Naive B cell (primary cell): ENCODE measurements at regions not wholly inside any gene's neighbourhood (a gene's known extent, or its start where the extent isn't known, plus 50 kb on each side); places are given as distances from the start of the nearest gene placed in this dataset.

ENCODE experiments used
- ATAC-seq, 2 donors: fragments of 150-1000 bp; cut with Tn5 transposase; 2 replicates each; pipeline ENCODE4 v1.10.0; 2021; ENCODE audit warnings: low read depth in 2 of 2, mild to moderate bottlenecking in 2 of 2, moderate library complexity in 2 of 2
- DNase-seq: peaks from one replicate; pipeline ENCODE4 v3.0.0; 2022
- H3K27ac Mint-ChIP-seq, 6 donors: one replicate each; pipeline ENCODE4 v1.8.0; 2020 to 2022; ENCODE audit warnings: mild to moderate bottlenecking in 6 of 6, mixed read lengths in 6 of 6, moderate library complexity in 5 of 6, inconsistent platforms in 2 of 6
- H3K27me3 Mint-ChIP-seq, 3 donors: one replicate each; pipeline ENCODE4 v1.8.0; 2021 to 2022; ENCODE audit warnings: mixed read lengths in 3 of 3, mild to moderate bottlenecking in 1 of 3
- H3K36me3 Mint-ChIP-seq, 2 donors: one replicate each; pipeline ENCODE4 v1.8.0; 2020 to 2022; ENCODE audit warnings: mixed read lengths in 2 of 2, inconsistent platforms in 1 of 2, mild to moderate bottlenecking in 1 of 2
- H3K4me1 Mint-ChIP-seq, 3 donors: one replicate each; pipeline ENCODE4 v1.8.0; 2020 to 2022; ENCODE audit warnings: mixed read lengths in 3 of 3, inconsistent platforms in 1 of 3, mild to moderate bottlenecking in 1 of 3, moderate library complexity in 1 of 3
- H3K4me3 Mint-ChIP-seq, 8 donors: one replicate each; pipeline ENCODE4 v1.8.0; 2020 to 2022; ENCODE audit warnings: mild to moderate bottlenecking in 8 of 8, mixed read lengths in 8 of 8, moderate library complexity in 8 of 8, inconsistent platforms in 2 of 8
- H3K9me3 Mint-ChIP-seq, 7 donors: one replicate each; pipeline ENCODE4 v1.8.0; 2020 to 2022; ENCODE audit warnings: mixed read lengths in 7 of 7, mild to moderate bottlenecking in 5 of 7, inconsistent platforms in 2 of 7, moderate library complexity in 1 of 7

DNA sequence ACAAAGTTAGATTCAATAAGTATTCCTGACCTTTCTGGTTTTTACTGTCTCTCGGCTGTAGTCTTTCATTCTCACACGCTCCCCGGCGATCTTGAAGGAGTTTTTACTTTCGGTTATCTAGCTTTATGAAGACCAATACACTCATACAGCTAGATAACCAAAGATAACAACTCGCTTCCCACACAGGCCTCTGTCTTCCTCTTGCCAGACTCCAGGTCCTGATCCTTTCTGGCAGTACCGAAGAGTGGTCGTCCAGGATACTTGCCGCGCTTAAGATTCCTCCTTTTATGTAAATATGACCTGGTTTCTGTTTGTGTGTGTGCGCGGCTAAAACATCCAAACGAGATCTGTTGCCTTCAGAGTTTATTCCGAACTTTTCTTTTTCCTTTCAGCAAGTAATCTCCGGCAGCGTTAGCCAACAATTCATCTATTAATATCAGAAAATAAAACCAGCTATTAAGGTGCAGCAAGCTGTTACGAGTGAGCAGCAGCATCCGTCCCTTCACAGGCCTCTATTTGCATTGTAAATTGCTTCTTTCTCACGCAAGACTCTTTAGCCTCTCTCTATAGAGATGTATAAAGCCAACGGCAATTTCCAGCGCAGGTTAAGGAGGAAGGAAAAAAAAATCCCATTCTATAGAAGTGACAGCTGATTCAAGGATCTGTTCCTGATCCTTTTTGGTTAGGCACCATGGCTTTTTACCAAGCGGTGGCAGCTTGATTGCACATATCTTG is 216.1 kb downstream of the MEF2C start:
- Mint-ChIP-seq H3K27ac (peak overlapping the region in 4 of 6 donors; percentile 4 to 83 (median 16)), H3K4me1 (peaks cover 13 to 29% (median 18%) of the 10 kb centered on the region in 3 donors), H3K36me3 (peaks cover 8 to 17% of the 10 kb centered on the region in 2 donors), H3K9me3 (peaks cover 0 to 62% (median 24%) of the 10 kb centered on the region in 7 donors), H3K27me3 (peaks cover 78 to 81% (median 80%) of the 10 kb centered on the region in 3 donors), H3K4me3 (peak overlapping the region; percentile 84 to 93 (median 84))
- ATAC-seq (peak; percentile 51 to 55), DNase-seq (no peak)

DNA sequence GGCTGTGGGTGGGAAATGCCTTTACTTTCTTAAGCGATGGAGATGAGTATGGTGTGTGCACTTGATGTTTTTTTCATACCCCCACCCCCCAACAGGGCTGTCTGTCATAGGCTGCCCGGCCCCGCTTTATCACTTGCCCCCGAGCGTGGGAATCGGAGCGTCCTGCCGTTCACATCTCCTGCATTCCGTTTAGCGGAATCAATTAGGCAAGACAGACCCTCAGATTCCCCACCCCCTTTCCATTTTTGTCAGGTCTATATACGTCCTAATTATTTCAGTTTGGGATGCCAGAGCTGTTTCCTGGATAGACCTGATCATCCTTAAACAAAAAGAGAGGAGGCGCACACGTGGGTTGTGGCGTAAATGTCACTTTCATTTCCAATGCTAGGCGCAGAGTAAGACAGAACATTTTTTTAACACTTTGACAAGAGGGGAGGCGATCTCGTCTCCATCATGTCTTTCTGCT is 217.2 kb downstream of the MEF2C start:
- Mint-ChIP-seq H3K27me3 (peaks cover 81 to 83% (median 83%) of the 10 kb centered on the region in 3 donors), H3K4me3 (peak overlapping the region in 5 of 8 donors; percentile 13 to 85 (median 84)), H3K36me3 (peaks cover 12 to 17% of the 10 kb centered on the region in 2 donors), H3K27ac (peak overlapping the region in 3 of 6 donors; percentile 47 to 70 (median 61)), H3K9me3 (peaks cover 0 to 67% (median 26%) of the 10 kb centered on the region in 7 donors), H3K4me1 (peaks cover 18 to 34% (median 25%) of the 10 kb centered on the region in 3 donors)
- ATAC-seq: no peak
- no peak for DNase-seq

DNA sequence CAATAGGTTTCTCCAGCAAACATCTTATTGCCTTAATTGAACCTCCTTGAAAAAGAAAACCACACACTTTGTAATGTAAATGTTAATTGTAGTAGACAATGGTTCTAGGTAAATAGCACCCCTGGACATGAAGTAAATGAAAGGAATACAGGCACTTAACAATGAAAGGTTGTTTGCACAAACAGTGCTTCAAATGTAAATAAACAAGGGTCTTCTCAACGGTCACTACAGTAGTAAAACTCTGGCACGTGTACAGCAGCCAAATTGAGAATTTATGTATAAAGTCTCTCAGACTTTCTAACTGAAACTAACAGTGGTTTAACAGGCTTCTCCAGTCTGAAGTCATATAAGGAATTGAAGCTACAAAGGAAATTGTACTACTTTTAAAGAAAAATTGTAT is 218.3 kb downstream of the MEF2C start:
- Mint-ChIP-seq H3K27me3 (peaks cover 72 to 81% (median 78%) of the 10 kb centered on the region in 3 donors), H3K4me3 (peak overlapping the region in 1 of 8 donors; percentile 85), H3K36me3 (peaks cover 12 to 17% of the 10 kb centered on the region in 2 donors), H3K4me1 (peaks cover 23 to 41% (median 30%) of the 10 kb centered on the region in 3 donors), H3K9me3 (peaks cover 0 to 73% (median 29%) of the 10 kb centered on the region in 7 donors), H3K27ac (no peak overlapping the region)
- DNase-seq (no peak), ATAC-seq (no peak)

DNA sequence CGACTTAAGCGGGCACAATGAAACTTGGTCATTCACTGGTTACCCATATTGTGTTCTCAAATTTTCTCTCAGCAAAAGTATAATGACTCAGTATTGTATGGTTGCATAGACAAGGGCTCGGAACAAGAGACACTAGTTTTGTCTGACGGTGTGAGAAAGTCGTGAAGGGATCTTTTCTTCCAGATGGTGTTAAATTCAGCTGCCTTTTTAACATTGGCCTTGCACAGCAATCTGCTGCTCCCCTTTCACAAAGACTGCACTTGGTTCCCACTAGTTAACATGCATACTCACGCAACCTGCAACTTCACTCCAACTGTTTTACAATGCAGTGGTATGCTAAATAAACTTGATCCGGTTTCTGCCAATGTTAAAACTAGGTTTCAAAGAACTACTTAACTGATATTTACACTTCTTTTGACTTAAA is 219.2 kb downstream of the MEF2C start:
- H3K27ac Mint-ChIP-seq: peak overlapping the region in 3 of 6 donors; percentile 51 to 86 (median 79)

DNA sequence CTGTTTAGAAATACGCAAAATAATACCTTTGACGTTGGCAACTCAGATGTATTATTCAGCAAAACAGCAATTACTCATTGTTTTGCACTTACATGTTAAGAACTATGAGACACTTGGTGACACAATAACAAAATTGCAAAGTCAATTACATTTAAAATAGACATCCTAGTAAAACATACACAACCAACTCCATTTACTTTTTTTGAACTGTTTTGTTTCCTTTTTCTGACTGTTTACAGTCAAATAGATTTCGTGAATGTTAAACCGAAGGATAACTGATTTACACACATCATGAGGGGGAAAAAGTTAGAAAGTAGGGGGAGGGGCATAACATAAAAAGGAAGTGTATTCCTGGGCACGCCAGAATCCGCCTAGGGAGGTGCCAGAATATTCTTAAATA is 220.1 kb downstream of the MEF2C start:
- DNase-seq: no peak
- Mint-ChIP-seq H3K27me3 (peaks cover 63 to 73% (median 73%) of the 10 kb centered on the region in 3 donors), H3K27ac (peak overlapping the region in 2 of 6 donors; percentile 74 to 91), H3K4me3 (peak overlapping the region in 1 of 8 donors; percentile 56), H3K4me1 (peaks cover 26 to 46% (median 28%) of the 10 kb centered on the region in 3 donors), H3K36me3 (peaks cover 17 to 22% of the 10 kb centered on the region in 2 donors), H3K9me3 (peaks cover 0 to 80% (median 40%) of the 10 kb centered on the region in 7 donors)
- no peak for ATAC-seq

More for the DNA sequence above, 219.2 kb downstream of the MEF2C start:
- Mint-ChIP-seq H3K9me3 (peaks cover 0 to 82% (median 37%) of the 10 kb centered on the region in 7 donors), H3K4me1 (peaks cover 26 to 48% (median 30%) of the 10 kb centered on the region in 3 donors), H3K27me3 (peaks cover 64 to 75% (median 74%) of the 10 kb centered on the region in 3 donors), H3K4me3 (peak overlapping the region in 1 of 8 donors; percentile 56), H3K36me3 (peaks cover 16 to 17% of the 10 kb centered on the region in 2 donors)
- no peak for ATAC-seq
- no peak for DNase-seq

DNA sequence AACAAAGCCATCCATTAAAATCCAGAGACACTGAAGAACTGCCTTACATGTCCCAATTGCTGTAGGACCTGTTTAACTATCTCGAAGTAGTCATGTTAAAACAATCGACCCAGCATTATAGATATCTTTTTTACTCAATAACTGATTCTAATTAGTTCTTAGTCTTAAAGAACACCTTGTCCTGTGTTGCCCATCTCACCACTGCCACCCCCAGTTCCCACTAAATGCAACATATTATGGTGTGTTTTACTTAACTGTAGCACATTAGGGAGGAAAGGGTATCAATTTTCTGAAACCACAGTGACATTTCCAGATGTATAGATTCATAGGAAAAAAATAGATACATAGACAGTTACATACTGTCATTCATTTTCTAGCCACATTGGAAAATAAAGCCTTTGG is 221.2 kb downstream of the MEF2C start:
- H3K9me3 Mint-ChIP-seq: peaks cover 0 to 73% (median 39%) of the 10 kb centered on the region in 7 donors
- H3K27ac Mint-ChIP-seq: peak overlapping the region in 3 of 6 donors; percentile 44 to 91 (median 67)

DNA sequence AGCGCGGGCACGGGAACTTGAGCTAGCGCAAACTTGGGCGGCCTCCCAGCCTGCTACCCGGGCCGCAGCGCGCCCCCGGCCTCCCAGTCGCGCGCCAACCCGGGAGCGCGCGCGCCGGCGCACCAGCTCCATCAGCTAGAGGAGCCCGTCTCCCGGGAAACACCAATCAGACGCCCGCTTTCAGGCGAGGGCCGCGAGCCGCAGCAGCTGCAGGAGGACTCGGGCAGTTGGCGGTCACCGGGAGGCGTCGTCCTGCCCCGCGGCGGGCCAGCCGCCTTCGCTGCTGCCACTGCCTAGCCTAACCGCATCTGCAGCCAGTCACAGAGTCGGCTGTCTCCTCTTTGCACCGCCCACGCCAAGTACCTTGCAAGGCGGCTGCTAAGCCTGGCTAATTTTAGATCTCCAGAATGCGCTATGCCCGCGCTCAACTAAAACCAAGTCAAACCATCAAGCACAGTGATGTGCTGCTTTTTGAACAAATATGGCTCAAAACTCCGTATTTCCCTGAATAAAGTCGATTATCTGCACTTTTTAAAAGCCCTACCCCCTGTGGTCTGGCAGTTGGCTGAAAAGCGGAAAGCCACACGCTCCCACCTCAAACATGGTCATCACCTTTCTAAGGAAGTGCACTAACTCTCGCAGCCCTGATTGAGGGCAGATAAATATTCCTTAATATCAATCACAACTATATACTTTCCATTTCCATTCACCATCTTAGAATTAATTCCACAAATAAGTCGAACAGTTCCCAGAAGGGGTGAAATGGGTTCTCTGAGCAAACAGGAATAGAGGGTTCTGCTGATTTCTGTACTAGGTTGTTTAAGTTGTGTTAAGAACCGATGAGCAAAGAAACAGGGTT is 221.8 kb downstream of the MEF2C start:
- Mint-ChIP-seq H3K27me3 (peaks cover 49 to 59% (median 58%) of the 10 kb centered on the region in 3 donors), H3K9me3 (peaks cover 0 to 73% (median 34%) of the 10 kb centered on the region in 7 donors), H3K27ac (peak overlapping the region in 4 of 6 donors; percentile 9 to 91 (median 56)), H3K4me1 (peaks cover 12 to 29% (median 13%) of the 10 kb centered on the region in 3 donors), H3K36me3 (peaks cover 1 to 22% of the 10 kb centered on the region in 2 donors), H3K4me3 (peak overlapping the region; percentile 35 to 81 (median 72))
- DNase-seq (no peak), ATAC-seq (peak; percentile 37)

More for the DNA sequence above, 221.2 kb downstream of the MEF2C start:
- Mint-ChIP-seq H3K4me1 (peaks cover 18 to 36% (median 19%) of the 10 kb centered on the region in 3 donors), H3K36me3 (peaks cover 8 to 22% of the 10 kb centered on the region in 2 donors), H3K27me3 (peaks cover 55 to 65% (median 63%) of the 10 kb centered on the region in 3 donors), H3K4me3 (peak overlapping the region in 7 of 8 donors; percentile 5 to 81 (median 73))
- ATAC-seq: no peak
- DNase-seq: no peak

DNA sequence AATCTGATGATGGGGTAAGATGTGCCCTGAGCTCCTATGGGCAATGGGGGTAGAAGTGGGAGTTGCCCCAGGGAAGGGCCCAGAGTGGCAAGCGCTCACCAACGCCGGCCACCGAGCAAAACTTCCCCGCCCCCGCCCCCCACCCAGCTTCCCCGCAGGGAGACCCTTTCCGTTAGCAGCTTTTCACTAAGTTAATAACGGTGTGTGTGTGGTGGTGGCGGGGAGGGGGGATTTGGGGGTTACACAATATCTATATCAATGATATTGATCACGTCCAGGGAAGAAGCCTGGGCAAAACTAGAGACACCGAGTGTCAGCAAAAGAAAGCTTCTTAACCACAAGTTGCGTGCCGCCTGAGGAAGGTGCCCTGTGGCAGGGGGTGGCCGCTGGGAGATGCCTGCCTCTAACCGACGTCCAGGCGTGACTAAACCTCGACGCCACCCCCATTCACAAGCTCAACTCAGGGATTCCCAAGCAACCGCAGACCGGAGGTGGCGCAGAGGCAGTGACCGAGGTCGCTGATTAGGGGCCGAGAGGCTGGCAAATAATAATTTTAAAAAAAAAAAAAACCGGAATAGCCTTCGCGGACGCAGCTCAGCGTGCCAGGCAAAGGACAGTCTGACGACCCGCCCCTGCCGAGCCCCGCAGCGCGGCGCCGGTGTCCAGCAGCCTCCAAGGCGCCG is 222.6 kb downstream of the MEF2C start:
- no peak for DNase-seq
- H3K36me3 Mint-ChIP-seq: peaks cover 0 to 19% of the 10 kb centered on the region in 2 donors
- no peak for ATAC-seq
- peaks cover 41 to 52% (median 51%) of the 10 kb centered on the region in 3 donors for H3K27me3 Mint-ChIP-seq
- H3K4me1 Mint-ChIP-seq: peaks cover 12 to 22% (median 13%) of the 10 kb centered on the region in 3 donors
- peaks cover 0 to 66% (median 29%) of the 10 kb centered on the region in 7 donors for H3K9me3 Mint-ChIP-seq
- peak overlapping the region in 4 of 6 donors; percentile 54 to 91 (median 88) for H3K27ac Mint-ChIP-seq
- peak overlapping the region; percentile 44 to 85 (median 74) for H3K4me3 Mint-ChIP-seq

DNA sequence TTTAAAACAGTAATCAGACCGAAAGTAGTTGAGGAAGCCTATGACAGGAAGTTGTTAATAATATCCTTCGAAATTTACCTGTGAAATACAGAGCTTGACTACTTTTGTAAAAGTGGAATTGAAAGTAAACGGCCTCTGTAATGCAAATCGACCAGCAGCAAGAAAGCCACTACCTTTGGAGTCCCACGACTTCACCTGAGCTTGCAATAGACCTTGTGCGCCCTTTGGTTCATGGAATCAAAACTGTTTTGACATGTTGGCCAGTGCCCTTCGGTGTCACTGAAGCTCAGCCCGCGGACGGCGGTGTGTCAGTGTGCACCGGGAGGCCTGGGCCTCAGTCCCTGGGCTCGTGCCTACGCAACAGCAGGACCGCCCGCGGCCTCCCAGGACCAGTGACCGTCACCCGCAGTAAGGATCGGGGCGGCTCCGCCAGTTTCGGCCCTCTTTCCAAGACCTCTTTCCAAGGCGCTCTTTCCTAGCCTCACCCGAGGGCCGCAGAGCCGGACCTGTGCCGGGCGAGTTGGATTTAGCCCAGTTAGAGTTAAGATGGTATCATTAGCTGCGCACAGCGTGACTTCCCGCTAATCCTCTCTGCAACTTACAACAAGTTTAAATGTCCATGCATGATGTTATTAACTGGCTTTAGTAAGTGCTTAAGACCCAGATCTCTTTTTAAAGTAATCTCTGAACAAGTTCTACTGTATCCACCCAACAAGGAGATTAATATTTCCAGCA is 223.3 kb downstream of the MEF2C start:
- DNase-seq (no peak), ATAC-seq (peak; percentile 67)
- Mint-ChIP-seq H3K36me3 (peaks cover 0 to 19% of the 10 kb centered on the region in 2 donors), H3K4me3 (peak overlapping the region in 7 of 8 donors; percentile 55 to 85 (median 76)), H3K9me3 (peaks cover 0 to 62% (median 27%) of the 10 kb centered on the region in 7 donors), H3K27me3 (peaks cover 40 to 49% (median 49%) of the 10 kb centered on the region in 3 donors), H3K27ac (peak overlapping the region in 3 of 6 donors; percentile 86 to 91 (median 89)), H3K4me1 (peaks cover 12 to 22% (median 13%) of the 10 kb centered on the region in 3 donors)

DNA sequence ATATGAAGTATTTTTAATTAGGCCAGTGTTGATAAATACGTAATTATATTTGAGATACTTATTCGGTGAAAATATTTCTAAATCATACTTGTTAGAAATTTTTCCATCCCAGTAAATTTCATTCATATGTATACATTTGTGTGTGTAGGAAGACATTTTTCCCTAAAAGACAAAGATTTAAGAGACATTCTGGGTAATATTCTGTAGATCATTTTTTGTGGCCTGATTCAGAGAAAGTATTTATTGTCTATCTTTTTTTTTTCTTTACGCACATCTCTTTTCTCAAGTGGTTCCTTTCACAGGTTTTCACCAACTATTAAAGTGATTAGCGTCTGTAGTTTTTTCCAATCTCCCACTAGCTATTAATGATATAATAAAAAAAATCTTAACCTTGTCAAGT is 224.1 kb downstream of the MEF2C start:
- Mint-ChIP-seq H3K4me3 (peak overlapping the region in 1 of 8 donors; percentile 29), H3K27ac (no peak overlapping the region), H3K4me1 (peaks cover 12 to 22% (median 13%) of the 10 kb centered on the region in 3 donors), H3K27me3 (peaks cover 33 to 47% (median 47%) of the 10 kb centered on the region in 3 donors), H3K36me3 (peaks cover 0 to 19% of the 10 kb centered on the region in 2 donors), H3K9me3 (peaks cover 0 to 54% (median 24%) of the 10 kb centered on the region in 7 donors)
- ATAC-seq: no peak
- no peak for DNase-seq

DNA sequence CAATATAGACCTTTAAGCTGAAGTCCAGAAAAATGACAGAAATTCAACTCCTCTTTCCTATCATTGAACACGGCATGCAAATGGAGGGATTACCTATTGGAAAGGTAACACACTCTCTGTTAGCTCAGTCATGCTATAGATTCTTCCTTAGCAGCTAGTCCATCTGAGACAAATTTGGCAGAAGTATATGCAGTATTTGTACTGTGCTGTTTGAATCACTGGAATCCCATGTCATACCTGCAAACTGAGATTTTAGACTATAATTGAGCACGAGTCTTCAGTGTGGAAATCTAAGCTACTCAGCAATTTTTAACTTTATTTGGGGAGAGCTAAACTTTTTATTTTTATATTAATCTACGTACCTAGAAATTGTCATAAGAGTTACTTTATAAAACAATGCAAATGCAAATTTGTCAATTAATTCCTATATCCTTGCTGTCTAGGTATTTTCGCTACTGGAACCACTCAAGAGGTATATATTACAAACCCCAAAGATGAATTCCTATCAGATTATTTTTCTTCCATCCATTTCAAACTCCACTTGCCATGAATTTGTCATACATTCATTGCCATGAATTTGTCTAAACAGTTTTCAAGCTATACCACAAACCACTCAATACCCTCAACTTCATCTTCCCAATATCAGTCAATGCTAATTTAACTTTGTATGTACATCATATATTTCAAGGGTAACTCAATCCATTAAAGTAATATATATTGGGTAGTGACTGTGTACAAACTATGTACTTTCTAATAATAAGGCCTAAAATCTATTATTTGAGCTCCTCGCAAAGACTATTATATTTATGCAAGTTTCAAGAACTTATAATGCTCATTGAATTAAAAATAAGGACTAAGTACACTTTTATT is 224.8 kb downstream of the MEF2C start:
- H3K27ac Mint-ChIP-seq: no peak overlapping the region
- H3K4me1 Mint-ChIP-seq: peaks cover 12 to 22% (median 13%) of the 10 kb centered on the region in 3 donors
- H3K36me3 Mint-ChIP-seq: peaks cover 0 to 19% of the 10 kb centered on the region in 2 donors
- no peak for ATAC-seq
- H3K4me3 Mint-ChIP-seq: no peak overlapping the region
- peaks cover 0 to 46% (median 21%) of the 10 kb centered on the region in 7 donors for H3K9me3 Mint-ChIP-seq
- peaks cover 25 to 46% (median 44%) of the 10 kb centered on the region in 3 donors for H3K27me3 Mint-ChIP-seq
- DNase-seq: no peak
